Left lung (tissue), 4 donors: ENCODE measurements at regions not wholly inside any gene's neighbourhood (a gene's known extent, or its start where the extent isn't known, plus 50 kb on each side); places are given as distances from the start of the nearest gene placed in this dataset.

Experiments used
- ATAC-seq: fragments of 200-7000 bp; cut with Tn5 transposase; one replicate; pipeline ENCODE4 v1.9.1; 2020; ENCODE audit warnings: moderate library complexity
- DNase-seq, 4 donors: peaks; one replicate each; pipeline ENCODE4 v3.0.0-alpha.2; 2013 to 2020
- H3K27ac ChIP-seq, 2 donors: fragments of 200-600 bp; sonication (generic) in 1 of 2; one replicate each; pipeline versions ENCODE4 v1.5.0 to v1.8.0; 2020 to 2021
- H3K27me3 ChIP-seq, 2 donors: fragments of 200-600 bp; sonication (generic) in 1 of 2; one replicate each; pipeline versions ENCODE4 v1.5.0 to v1.8.0; 2020 to 2021
- H3K36me3 ChIP-seq, 2 donors: fragments of 200-600 bp; sonication (generic) in 1 of 2; one replicate each; pipeline versions ENCODE4 v1.5.0 to v1.8.0; 2020 to 2021
- H3K4me1 ChIP-seq, 2 donors: fragments of 200-600 bp; one replicate each; pipeline ENCODE4 v1.8.0; 2021
- H3K4me3 ChIP-seq, 2 donors: fragments of 200-600 bp; sonication (generic) in 1 of 2; one replicate each; pipeline versions ENCODE4 v1.5.0 to v1.8.0; 2020 to 2021; ENCODE audit warnings: mild to moderate bottlenecking in 1 of 2
- H3K9me3 ChIP-seq, 2 donors: fragments of 200-600 bp; sonication (generic) in 1 of 2; one replicate each; pipeline versions ENCODE4 v1.5.0 to v1.8.0; 2020 to 2021
- intact Hi-C, 2 donors: fragments of 100-400 bp; cut with DNase I; formaldehyde crosslinking; loops; one replicate each; pipeline versions ENCODE4 v1.11.2 to v1.14.2; 2022
- TF ChIP-seq, protein P1 (sequence below), 2 donors: fragments of 200-600 bp; sonication (generic) in 1 of 2; IDR thresholded peaks; one replicate each; pipeline versions ENCODE4 v1.5.0 to v1.8.0; 2021; ENCODE audit warnings: antibody characterized with exemption in 2 of 2
- donor health status: DM: no; HTN: yes; CAD: no.
- donor health status: DM: no; HTN: no; CAD: no.

GRCh38 chr5:2546938-2547337 lies 204.5 kb downstream of the IRX2 start:
- TF ChIP-seq, protein P1, sequence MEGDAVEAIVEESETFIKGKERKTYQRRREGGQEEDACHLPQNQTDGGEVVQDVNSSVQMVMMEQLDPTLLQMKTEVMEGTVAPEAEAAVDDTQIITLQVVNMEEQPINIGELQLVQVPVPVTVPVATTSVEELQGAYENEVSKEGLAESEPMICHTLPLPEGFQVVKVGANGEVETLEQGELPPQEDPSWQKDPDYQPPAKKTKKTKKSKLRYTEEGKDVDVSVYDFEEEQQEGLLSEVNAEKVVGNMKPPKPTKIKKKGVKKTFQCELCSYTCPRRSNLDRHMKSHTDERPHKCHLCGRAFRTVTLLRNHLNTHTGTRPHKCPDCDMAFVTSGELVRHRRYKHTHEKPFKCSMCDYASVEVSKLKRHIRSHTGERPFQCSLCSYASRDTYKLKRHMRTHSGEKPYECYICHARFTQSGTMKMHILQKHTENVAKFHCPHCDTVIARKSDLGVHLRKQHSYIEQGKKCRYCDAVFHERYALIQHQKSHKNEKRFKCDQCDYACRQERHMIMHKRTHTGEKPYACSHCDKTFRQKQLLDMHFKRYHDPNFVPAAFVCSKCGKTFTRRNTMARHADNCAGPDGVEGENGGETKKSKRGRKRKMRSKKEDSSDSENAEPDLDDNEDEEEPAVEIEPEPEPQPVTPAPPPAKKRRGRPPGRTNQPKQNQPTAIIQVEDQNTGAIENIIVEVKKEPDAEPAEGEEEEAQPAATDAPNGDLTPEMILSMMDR (IDR thresholded peaks at IDR 0.05): no peak
- no peaks in the 10 kb centered on the region for H3K36me3 ChIP-seq

DNA sequence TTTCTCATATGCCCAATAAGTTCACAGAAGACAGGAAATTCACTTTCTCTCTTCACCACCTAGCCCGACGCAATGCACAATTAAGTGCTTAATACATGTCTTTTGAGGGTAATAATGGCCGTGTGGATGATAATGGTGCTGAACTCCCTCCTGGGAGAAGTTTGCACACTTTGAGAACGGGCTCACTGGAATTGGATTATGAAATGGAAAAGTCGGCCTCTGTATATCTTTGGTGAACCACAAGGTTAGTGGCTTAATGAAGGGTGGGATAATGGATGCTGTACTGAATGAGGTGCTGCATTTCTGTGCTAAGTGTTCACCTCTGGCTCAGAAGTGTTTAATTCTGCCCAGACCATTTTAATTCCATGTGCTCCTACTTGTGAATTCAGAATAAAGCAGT lies 207.5 kb downstream of the IRX2 start:
- Histone ChIP-seq H3K27me3 (peaks cover 0 to 4% of the 10 kb centered on the region in 2 donors), H3K27ac (no peak overlapping the region), H3K36me3 (no peaks in the 10 kb centered on the region), H3K4me3 (no peak overlapping the region), H3K9me3 (peaks cover 0 to 8% of the 10 kb centered on the region in 2 donors), H3K4me1 (no peaks in the 10 kb centered on the region)
- DNase-seq (no peak), ATAC-seq (no peak)
- intact Hi-C loops: no loop called here
- TF ChIP-seq, protein P1 (IDR thresholded peaks at IDR 0.05): no peak

More at GRCh38 chr5:2546938-2547337, 204.5 kb downstream of the IRX2 start:
- Histone ChIP-seq H3K4me1 (no peaks in the 10 kb centered on the region), H3K9me3 (peaks cover 0 to 12% of the 10 kb centered on the region in 2 donors), H3K27me3 (peaks cover 0 to 4% of the 10 kb centered on the region in 2 donors), H3K27ac (no peak overlapping the region), H3K4me3 (no peak overlapping the region)
- no peak for ATAC-seq
- intact Hi-C loops: no loop called here
- DNase-seq: no peak

DNA sequence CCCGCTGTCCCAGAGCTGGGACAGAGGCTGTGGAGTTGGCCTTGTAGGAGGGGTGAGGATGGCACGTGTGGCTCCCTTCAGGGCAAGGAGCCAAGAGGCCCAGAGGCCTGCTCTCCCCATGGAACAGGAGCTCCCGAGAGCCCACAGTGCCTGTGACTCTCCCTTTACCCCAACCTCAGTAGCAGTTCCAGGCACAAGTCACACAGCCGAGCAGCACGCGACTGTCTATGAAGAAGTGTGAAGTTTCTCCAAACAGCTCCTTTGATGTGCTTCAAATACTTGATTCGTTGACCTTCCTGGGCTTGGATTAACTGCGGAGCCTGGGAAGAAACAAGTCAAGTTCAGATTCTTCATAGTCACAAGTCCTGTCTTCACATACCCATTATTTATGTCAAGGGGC lies 208.7 kb downstream of the IRX2 start:
- Histone ChIP-seq H3K36me3 (no peaks in the 10 kb centered on the region), H3K4me1 (no peaks in the 10 kb centered on the region), H3K27ac (no peak overlapping the region), H3K9me3 (peaks cover 0 to 2% of the 10 kb centered on the region in 2 donors), H3K4me3 (no peak overlapping the region), H3K27me3 (peaks cover 0 to 4% of the 10 kb centered on the region in 2 donors)
- TF ChIP-seq, protein P1 (IDR thresholded peaks at IDR 0.05): no peak
- ATAC-seq: no peak
- intact Hi-C loops: no loop called here
- no peak for DNase-seq

- Histone ChIP-seq H3K4me3 (no peak overlapping the region), H3K9me3 (peaks cover 0 to under 1% of the 10 kb centered on the region in 2 donors), H3K4me1 (no peaks in the 10 kb centered on the region), H3K27ac (no peak overlapping the region), H3K27me3 (peaks cover 0 to 5% of the 10 kb centered on the region in 2 donors), H3K36me3 (no peaks in the 10 kb centered on the region)
- intact Hi-C loops: no loop called here
- TF ChIP-seq, protein P1 (IDR thresholded peaks at IDR 0.05): no peak
- DNase-seq: no peak
- no peak for ATAC-seq
These were observed 209.5 kb downstream of the IRX2 start for GRCh38 chr5:2542026-2542425.

GRCh38 chr5:2538169-2538568 lies 213.3 kb downstream of the IRX2 start:
- TF ChIP-seq, protein P1 (IDR thresholded peaks at IDR 0.05): no peak
- Histone ChIP-seq H3K27ac (no peak overlapping the region), H3K4me3 (no peak overlapping the region), H3K9me3 (peaks cover 0 to 8% of the 10 kb centered on the region in 2 donors), H3K4me1 (no peaks in the 10 kb centered on the region), H3K27me3 (peaks cover 0 to 10% of the 10 kb centered on the region in 2 donors), H3K36me3 (no peaks in the 10 kb centered on the region)
- intact Hi-C loops: no loop called here
- ATAC-seq (no peak), DNase-seq (no peak)
